GM19463 (cell line): ENCODE measurements at regions not wholly inside any gene's neighbourhood (a gene's known extent, or its start where the extent isn't known, plus 50 kb on each side); places are given as distances from the start of the nearest gene placed in this dataset.
"Not testable (repeated sequence)": the region's sequence is repeated elsewhere in the genome, so short reads cannot be mapped to it uniquely, and the experiment has no call there.

ENCODE experiments used
- ATAC-seq: cut with Tn5 transposase; IDR thresholded peaks from one replicate; pipeline ENCODE4 v1.9.1; 2021; ENCODE audit warnings: mild to moderate bottlenecking, moderate library complexity; ENCODE audit not compliant: unreplicated experiment

DNA sequence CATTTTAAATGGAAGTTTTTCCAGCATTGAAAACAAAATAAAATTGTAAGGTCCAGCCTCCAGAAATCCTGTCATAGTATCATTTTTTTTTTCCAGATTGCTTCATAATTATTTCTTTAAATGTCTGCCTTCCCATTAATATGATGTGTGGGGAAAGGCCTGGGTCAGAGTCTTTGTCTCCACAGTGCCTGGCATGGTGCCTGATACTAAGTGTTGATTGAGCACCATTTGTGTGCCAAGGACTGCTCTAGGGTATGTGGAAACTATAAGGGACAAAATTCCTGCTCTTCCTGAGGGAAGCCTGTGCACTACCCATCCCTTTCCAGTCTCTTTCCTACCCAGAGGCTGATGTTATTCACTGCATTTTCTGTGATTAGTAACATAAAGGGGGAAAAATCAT is 53.1 kb upstream of the BEND4 start:
- ATAC-seq = no peak

DNA sequence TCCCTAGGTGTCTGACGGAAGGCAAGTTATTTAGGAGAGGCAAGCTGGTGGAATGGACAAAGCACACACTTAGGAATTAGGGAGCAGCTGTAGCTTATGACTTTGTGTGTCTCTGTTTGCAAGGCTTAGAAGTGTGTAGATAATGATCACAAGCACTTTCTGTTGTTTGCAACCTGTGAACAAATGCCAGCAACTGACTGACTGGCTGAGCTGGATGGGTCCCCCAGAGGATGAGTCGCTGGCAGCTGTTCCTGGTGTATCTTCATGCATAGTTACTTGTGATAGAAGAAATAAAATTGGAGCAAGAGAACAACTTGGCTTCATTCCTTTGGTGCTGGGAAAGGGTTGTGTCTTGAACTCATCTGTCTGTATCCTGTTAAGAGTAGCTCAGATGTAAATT is 64.2 kb upstream of the BEND4 start:
- no peak for ATAC-seq

DNA sequence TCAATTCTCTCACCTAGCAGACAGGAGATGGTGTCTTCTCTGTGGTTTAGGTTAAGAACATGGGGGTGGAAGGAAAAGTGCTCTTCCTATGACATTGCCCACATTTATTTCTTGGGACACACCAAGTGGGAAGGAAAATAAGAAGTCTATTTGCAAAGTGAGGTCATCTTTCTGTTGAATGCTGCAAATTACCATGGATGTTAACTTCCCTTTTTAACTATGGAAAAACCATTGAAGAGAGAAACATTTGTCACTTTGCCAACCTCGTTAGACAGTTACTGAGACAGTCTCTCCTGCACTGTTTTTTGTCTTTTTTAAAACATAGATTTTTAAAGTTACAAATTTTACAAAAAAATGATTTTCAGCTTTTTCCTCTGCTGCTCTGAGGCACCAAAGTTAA is 72.8 kb upstream of the BEND4 start:
- no peak for ATAC-seq

DNA sequence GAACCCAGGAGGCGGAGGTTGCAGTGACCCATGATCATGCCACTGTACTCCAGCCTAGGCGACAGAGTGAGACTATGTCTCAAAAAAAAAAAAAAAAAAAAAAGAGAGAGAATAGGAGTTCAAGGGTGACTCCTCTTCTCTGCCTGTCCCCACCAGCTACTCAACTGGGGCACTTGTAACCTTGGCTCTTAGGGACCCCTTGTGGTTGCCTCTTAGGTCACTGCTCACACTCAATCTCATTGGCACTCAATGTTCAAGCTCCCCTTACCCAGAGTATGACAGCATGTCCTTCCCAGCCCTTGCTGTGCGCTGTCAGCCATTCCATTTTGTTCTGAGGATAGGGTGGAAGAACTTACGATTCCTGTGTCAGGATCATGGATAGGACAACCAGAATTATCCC is 82.4 kb upstream of the BEND4 start:
- ATAC-seq = no peak

DNA sequence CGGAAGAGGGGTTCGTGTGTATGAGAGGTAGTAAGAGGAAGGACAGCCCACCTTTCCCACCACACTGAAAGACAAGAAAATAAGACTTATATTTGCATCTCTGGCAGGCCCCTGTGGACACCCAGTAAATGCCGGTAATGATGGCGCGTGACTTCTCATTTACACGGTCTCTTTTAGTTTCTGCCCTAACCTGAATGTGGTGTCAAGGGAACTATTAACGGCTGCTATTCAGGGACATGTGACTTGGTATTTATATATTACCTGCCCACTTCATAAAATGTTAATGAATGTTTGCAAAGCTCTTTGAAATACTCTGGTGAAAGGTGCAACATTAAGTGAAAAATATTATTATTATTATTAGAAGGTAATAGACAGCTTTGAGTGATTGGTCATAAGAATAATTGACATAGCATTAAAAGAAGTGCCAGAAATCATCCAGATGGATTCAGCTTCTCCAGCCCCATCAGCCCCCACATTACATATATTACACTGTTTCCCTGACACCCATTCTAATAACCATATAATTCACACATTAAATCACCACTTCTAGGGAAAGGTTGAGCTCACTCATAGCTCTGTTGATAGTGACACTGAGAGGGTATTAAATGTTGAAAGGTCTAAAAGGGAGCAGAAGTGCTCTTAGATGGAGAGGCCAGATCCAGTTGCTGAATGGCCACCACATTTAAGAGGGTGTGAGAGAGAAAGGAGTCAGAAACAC is 83.0 kb upstream of the BEND4 start:
- ATAC-seq = no peak

DNA sequence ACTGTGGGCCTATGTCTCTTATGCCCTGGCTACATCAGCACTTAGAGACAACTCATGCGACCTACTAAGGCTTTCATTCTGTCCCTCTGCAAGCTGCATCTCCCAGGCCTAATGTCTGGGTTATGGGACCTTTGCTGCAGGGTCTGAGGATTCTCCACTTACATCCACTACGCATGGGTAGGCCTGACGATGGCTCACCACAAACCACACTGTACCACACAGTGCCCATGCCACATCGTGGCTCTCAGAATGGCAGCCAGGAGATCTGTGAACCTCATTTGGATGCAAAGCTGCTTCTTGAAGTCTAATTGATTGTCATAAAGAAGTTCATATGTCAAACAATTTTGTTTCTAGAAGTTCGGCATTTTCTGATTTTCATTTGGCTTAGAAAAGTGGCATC is 84.6 kb upstream of the BEND4 start:
- ATAC-seq = no peak

DNA sequence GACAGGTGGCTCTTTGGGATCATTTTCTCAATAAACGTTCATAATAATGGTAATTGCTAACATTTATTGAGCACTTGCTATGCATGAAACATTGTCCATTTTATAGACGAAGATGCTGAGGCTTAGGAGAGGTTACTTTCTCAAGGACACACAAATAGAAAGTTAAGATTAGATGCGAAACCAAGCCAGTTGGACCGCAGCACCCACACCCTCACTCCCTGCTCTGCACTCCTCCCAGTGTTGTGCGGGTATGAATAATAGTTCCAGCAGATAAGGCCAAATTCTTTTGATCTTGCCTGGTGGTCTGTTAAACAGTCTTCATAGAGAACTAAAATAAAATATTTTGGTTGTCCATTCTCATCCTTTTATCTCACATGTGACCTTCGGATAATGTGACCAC is 85.0 kb upstream of the BEND4 start:
- ATAC-seq = no peak

DNA sequence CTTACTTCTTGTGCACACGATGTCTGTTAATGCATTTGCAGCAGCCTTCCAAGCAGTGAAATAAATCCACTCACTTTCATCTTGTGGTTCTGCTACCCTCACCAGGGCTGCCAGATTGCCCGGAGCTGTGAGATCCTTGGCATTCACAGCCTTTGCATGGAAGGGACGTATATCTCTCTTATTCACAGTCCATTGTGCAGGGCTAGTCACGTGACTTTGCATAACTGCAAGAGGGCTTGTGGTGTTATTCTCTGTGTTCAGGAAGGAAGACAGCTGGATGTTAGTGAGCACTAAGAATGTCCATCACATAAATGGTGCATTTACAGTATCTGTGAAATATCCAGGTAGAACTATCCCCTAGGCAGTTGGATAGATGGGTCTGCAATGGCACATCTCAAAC is 96.5 kb upstream of the BEND4 start:
- ATAC-seq = no peak

DNA sequence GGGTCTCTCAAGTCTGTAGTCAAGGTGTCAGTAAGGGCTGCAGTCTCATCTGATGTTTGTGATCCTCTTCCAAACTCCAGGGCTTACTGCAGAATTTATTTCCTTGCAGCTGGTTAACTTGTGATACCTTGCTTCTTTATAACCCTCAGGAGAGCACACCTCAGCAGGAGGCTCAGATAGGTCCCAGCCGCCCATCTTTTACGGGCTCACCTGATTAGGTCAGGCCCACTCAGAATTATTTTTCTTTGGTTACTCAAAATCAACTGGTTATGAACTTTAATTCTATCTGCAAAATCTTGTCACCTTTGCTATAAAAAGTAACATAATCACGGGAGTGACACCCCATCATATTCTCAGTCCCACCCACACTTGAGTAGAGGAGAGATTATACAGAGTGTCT is 99.9 kb upstream of the BEND4 start:
- no peak for ATAC-seq

DNA sequence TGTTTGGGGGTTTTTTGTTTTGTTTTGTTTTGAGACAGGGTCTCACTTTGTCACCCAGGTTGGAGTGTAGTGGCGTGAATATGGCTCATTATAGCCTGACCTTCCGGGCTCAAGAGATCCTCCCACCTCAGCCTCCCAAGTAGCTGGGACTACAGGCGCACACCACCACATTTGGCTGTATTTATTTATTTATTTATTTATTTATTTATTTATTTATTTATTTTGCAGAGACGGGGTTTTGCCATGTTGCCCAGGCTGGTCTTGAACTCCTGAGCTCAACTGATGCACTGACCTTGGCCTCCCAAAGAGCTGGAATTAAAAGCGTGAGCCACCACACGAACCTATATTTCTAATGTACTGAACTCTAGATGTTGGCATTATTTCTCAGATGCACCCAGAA is 105.2 kb upstream of the BEND4 start:
- not testable (repeated sequence) for ATAC-seq

DNA sequence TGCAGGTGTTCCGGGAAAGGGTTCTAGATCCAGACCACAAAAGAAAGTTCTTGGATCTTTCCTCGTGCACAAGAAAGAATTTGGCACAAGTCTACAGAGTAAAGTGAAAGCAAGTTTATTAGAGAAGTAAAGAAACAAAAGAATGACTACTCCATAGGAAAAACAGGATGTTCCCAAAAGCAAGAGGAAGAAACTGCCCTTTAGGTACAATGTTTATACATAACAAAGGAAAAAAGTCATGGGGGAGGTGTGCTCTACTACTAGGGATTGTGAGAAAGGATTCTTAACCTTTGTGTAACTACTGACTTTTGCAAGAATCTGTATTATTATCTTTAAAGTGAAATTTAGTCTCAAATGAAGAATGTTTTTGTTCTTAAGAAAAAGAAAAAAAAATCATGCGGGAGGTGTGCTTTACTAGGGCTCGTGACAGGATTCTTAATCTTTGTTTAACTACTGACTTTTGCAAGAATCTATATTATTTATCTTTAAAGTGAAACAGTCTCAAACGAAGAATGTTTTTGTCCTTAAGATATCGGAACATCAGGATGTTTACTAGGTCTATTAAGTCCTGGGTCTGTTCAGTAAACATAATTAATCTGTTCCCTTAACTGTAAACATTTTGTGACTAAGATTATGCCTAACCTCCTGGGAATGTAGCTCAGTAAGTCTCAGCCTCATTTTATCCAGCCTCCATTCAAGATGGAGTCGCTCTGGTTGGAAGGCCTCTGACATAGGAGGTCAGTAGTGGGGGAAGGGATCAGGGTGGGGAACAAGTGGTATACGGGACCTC is 110.4 kb upstream of the BEND4 start:
- ATAC-seq = no peak

DNA sequence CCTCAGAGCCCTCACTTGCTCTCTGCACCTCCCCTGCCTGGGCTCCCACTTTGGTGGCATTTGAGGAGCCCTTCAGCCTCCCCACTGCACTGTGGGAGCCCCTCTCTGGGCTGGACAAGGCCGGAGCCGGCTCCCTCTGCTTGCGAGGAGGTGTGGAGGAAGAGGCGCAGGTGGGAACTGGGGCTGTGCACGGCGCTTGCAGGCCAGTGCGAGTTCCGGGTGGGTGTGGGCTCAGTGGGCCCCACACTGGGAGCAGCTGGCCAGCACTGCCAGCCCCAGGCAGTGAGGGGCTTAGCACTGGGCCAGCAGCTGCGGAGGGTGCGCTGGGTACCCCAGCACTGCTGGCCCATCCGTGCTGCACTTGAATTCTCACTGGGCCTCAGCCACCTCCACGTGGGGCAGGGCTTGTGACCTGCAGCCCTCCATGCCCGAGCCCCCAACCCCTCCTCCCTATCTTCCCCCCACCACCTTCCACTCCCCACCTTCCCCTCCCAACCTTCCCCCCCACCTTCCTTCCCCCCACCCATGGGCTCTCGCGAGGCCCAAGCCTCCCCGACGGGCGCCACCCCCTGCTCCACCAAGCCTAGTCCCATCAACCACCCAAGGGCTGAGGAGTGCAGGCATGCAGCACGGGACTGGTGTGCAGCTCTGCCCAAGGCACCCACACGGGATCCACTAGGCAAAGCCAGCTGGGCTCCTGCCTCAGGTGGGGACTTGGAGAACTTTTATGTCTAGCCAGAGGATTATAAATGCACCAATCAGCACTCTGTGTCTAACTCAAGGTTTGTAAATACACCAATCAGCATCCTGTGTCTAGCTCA is 113.5 kb upstream of the BEND4 start:
- ATAC-seq = no peak

DNA sequence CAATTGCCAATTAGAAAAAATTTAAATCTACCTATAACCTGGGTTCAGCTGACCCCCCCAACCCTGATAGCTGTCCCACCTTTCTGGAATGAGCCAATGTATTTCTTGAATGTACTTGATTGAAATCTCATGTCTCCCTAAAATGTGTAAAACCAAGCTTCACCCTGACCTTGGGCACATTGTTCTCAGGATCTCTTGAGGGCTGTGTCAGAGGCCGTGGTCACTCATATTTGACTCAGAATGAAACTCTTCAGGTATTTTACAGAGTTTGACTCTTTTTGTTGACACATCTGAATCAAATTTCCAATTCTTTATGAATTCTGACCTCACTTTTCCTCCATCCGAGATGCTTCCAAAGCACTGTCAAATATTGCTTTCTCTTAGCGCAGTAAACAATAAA is 115.3 kb upstream of the BEND4 start:
- peak; percentile 62 for ATAC-seq

DNA sequence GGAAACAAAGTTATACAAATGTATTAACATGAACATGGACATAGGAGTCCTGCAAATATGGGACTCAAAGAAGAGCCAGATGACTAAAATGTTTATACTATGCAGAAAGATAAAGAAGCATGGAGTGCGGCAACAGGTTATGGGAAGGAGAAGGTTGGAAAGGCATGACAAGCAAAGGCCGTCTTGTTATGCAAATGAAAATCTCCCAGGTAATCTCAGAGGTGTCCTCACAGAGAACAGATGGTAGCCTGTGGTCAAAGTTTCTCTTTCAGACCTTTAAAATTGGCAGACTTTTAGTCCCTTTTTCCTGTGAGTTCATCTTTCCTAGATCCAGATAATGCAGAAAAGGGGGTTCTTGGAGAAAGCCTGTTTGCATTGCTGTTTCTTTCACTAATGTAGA is 116.4 kb upstream of the BEND4 start:
- no peak for ATAC-seq

DNA sequence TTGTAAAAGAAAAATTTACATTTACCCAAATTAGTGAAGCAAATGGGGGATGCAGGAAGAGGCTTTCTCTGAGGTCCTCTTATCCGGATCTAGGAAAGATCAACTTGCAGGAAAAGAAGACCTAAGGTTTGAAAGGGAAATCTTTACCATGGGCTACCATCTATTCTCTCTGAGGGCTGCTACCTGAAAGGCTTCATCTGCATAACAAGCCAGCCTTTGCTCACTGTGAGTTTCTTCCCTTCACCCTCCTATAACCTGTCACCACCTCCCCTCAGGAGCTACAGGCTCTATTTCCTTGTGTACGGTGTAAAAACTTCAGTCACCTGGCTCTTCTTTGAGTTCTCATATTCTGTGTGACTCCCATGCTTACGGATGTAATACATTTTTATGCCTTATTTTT is 118.6 kb upstream of the BEND4 start:
- no peak for ATAC-seq

DNA sequence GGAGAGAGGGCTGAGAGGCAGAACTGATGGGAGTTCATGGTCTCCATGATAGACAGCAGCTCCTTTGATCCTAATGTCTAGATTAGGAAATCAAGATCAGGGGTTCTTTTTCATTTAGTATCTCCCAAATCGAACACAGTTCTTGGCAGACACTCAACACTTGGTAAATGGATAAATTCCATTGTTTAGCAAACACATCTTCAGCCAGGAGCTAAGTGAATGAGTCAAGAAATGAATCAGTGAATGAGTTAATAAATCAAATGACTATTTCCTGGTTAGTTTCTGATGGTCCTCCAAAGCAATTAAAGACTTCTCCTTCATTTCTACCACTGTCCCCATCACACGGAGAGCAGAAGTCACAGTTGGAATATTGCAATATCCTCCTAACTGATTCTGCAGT is 120.0 kb upstream of the SHISA3 start:
- no peak for ATAC-seq

DNA sequence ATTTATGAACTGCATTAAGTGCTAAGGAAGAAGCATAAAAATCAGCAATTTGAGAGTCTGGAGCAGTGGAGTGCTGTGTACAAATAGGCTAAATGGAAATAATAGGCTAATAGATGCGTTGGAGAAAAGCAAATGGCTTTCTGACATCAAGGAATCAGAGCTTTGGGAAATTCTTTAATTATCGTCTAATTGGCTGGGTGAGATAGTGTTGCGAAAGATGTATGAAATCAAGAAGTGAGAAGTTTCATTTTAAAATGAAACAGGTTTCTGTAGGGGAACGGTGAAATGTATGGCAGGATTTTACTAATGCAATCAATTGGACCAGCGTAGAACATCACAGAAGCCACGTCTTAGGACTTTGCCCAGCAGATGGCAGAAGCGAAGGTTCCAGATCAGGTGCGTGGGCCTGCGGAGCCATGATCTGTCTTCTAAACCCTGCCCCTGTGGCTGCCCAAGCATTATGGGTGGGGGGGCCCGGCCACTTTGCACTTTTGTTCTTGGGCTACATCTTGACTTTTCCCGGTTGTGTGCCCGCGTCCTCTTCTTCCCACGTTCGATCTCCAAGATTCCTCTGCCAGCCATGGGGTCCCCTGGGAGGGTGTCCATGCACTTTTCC is 118.5 kb upstream of the SHISA3 start:
- ATAC-seq = no peak

DNA sequence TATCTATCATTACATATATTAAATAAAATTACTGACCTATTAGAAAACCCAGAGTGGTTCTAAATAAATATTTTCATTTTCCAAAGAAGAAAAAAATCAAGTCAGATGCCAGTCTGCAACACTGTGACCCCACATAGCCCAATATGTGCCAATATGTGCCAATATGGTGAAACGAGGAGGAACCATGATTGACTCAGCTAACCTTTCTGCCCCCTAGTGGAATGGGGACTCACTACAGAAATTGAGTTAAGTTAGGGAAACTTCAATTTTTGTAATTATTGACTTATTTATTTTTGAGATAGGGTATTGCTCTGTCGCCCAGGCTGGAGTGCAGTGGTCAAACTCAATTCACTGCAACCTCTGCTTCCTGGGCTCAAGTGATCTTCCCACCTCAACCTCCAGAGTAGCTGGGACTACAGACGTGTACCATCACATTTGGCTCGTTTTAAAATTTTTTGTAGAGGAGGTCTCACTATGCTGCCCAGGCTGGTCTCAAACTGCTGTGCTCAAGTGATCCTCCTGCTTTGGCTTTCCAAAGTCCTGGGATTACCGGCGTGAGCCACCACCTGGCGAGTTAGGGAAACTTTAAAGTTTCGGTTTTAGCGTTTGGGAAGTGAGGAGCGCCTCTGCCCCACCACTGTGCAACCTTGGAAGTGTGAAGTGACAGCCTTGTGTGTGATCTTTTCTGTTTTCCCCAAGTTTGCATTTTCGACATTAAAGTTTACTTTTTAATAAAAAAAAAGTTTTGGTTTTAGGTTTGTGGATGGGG is 116.8 kb upstream of the SHISA3 start:
- no peak for ATAC-seq

DNA sequence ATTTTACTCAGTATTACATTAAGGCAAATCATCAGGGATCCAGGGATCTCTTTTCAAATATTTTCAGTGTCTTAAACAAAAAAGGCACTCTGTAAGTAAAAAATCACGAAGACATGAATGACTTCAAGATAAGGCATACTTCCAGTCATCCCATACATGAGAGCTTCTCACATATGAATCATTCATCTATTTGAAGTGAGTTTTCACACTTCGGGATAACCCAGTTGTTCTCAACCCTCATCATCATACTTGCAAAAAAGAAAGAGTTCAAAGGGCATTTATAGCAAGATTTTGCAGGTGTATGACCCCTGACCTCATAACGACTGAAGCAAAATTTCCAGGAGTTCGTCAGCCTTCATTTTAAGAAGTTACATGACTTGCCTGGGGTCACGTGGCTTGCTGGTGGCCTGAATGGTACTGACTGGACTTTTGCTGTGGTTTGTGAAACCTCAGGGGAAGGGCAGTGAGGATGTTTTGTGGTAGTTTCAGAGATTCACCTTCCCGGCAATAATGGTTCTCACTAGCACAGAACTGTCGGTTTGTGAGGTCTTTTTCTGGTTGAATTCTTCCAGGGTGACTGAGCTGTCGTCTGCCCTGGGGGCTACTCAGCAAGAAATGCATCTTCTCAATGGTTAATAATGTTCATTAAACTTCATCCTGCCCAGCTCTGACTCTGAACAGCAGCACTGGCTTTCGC is 115.8 kb upstream of the SHISA3 start:
- ATAC-seq = peak; percentile 71
